GM12891 (cell line): ENCODE measurements at regions not wholly inside any gene's neighbourhood (a gene's known extent, or its start where the extent isn't known, plus 50 kb on each side); places are given as distances from the start of the nearest gene placed in this dataset.

Experiments used
- POLR2A ChIP-seq: IDR thresholded peaks from 2 replicates; pipeline ENCODE4 v1.6.1; 2011; ENCODE audit warnings: low read depth, low read length, control low read depth
- POLR2AphosphoS5 ChIP-seq: IDR thresholded peaks from 2 replicates; pipeline ENCODE4 v1.6.1; 2011; ENCODE audit warnings: low read depth, low read length, control low read depth

GRCh38 chr4:159516556-159517140 lies 413.8 kb downstream of the RAPGEF2 start:
- TF ChIP-seq POLR2A (no peak), POLR2AphosphoS5 (no peak)
